ENCODE measurements at regions not wholly inside any gene's neighbourhood (a gene's known extent, or its start where the extent isn't known, plus 50 kb on each side); places are given as distances from the start of the nearest gene placed in this dataset.

GRCh38 chr14:53615252-53615651, 341.4 kb downstream of the BMP4 start:
- no peak for TF ChIP-seq CTCF (conservative IDR thresholded peaks at IDR 0.05)
- no peak for TF ChIP-seq EZH2 (IDR thresholded peaks at IDR 0.05; ENCODE audit: low read depth)
